Bronchial epithelial cell (primary cell): ENCODE measurements at regions not wholly inside any gene's neighbourhood (a gene's known extent, or its start where the extent isn't known, plus 50 kb on each side); places are given as distances from the start of the nearest gene placed in this dataset.
A peak's percentile ranks its signal among the peaks of the same experiment; 100 is the strongest.

Source experiments
- DNase-seq: peaks from one replicate; pipeline ENCODE4 v3.0.0-alpha.2; 2010; ENCODE audit warnings: low read depth
- FAIRE-seq: peaks from 2 replicates; lab custom pipeline; 2011; peaks lifted over from hg19 to GRCh38; lab: Jason Lieb, UNC
- H3K27me3 ChIP-seq: 2 replicates; pipeline ENCODE4 v1.5.1; 2011; ENCODE audit warnings: low read length; ENCODE audit not compliant: control insufficient read depth, insufficient read depth
- H3K36me3 ChIP-seq: 2 replicates; pipeline ENCODE4 v1.5.1; 2011; ENCODE audit warnings: low read length; ENCODE audit not compliant: control insufficient read depth, insufficient read depth
- H3K4me3 ChIP-seq: 2 replicates; pipeline ENCODE4 v1.5.1; 2011; ENCODE audit warnings: mild to moderate bottlenecking, low read depth, low read length, control low read depth
- CTCF ChIP-seq: IDR thresholded peaks from 2 replicates; pipeline ENCODE4 v1.5.1; 2011; ENCODE audit warnings: mild to moderate bottlenecking, moderate library complexity, low read length, control low read depth, inconsistent platforms; ENCODE audit not compliant: insufficient read depth, severe bottlenecking

GRCh38 chr3:24713516-24713915 lies 218.9 kb upstream of the THRB start:
- no peak for TF ChIP-seq CTCF
- Histone ChIP-seq H3K4me3 (no peak overlapping the region), H3K27me3 (no peaks in the 10 kb centered on the region), H3K36me3 (no peaks in the 10 kb centered on the region)
- no peak for DNase-seq
- no peak for FAIRE-seq

DNA sequence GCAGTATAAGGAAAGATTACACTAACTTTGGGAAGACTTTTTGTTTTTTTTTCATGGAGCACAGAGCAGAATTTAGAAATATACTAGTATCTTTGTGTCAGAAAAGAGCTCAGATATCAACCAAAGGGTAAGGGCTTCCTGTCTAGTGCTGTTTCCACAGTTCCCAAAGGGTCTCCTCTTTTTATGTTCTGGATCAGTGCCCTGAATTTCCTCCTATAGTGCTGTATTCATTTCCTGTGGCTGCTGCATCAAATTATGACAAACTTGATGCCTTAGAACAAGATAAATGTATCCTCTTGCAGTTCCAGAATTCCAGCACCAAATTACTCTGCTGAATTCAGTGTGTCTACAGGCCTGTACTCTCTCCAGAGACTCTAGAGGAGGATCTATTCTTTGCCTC lies 219.8 kb upstream of the THRB start:
- no peak for TF ChIP-seq CTCF
- Histone ChIP-seq H3K36me3 (no peaks in the 10 kb centered on the region), H3K4me3 (no peak overlapping the region), H3K27me3 (no peaks in the 10 kb centered on the region)
- DNase-seq = no peak
- no peak for FAIRE-seq

DNA sequence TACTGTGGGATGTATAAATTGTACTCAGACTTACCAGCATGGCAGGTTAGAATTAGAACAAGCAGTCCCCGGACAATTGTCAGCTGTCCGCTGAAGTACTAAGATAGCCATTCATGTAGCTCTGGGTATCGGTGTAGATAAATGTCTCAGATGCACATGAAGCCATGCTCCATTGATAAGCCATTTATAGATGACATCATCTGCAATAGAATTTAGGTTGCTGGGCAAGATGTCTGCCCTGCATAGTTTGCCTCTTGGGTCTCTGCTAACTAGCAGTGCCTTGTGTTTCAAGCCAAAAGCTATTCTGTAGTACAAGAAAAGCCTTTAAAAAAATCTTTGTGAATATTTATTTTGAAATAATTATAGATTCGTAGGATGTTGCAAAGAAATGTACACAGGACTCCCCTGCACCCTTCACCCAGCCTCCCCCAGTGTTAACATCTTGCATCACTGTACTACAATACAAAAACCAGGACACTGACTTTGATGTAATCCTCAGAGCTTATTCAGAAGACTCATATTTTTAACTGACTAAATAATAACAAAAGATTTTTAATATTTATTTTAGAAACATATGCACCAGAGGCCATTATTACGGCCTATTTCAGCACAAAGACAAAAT lies 220.6 kb upstream of the THRB start:
- FAIRE-seq = no peak
- H3K36me3 ChIP-seq = no peaks in the 10 kb centered on the region
- H3K4me3 ChIP-seq = no peak overlapping the region
- DNase-seq = no peak
- no peak for TF ChIP-seq CTCF
- no peaks in the 10 kb centered on the region for H3K27me3 ChIP-seq

GRCh38 chr3:24722087-24722486 lies 227.4 kb upstream of the THRB start:
- DNase-seq (no peak), FAIRE-seq (no peak)
- TF ChIP-seq CTCF = no peak
- Histone ChIP-seq H3K36me3 (no peaks in the 10 kb centered on the region), H3K4me3 (no peak overlapping the region), H3K27me3 (no peaks in the 10 kb centered on the region)

DNA sequence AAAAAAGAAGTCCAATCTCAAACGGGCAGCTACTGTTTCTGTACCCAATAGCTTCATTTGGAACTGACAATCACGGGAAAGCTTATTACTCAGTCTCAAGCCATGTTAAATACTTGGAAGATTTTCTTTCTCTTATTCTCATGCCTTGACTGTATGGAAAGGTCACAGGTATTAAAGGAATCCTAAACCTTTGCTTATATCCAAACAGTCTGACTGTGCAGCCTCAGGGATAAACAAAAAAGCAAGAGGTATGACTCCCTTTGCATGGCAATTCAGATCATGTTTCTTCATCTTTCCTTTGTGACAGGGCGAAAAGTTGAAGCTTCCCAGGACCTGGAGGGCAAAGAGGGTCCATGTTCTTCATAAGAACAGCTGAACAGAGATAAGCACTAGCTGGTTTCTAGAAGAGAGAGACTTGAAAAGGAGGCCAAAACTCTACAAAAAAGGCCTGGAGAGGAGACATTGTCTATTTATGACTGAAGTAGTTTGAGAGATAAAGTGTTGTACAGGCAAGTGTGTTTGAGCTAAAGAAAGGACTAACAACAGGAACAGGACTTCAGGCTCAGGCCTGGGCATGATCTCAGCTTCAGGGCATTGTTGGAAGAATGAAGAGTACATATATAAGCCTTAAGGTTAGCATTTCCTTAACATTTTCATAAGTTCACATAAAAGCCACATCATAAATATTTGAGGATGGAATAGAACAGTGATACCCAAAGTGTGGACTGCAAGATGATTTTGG lies 231.0 kb upstream of the THRB start:
- H3K27me3 ChIP-seq = no peaks in the 10 kb centered on the region
- no peaks in the 10 kb centered on the region for H3K36me3 ChIP-seq
- peak; percentile 95 for DNase-seq
- FAIRE-seq = peak; percentile 80
- no peak overlapping the region for H3K4me3 ChIP-seq
- TF ChIP-seq CTCF = no peak

DNA sequence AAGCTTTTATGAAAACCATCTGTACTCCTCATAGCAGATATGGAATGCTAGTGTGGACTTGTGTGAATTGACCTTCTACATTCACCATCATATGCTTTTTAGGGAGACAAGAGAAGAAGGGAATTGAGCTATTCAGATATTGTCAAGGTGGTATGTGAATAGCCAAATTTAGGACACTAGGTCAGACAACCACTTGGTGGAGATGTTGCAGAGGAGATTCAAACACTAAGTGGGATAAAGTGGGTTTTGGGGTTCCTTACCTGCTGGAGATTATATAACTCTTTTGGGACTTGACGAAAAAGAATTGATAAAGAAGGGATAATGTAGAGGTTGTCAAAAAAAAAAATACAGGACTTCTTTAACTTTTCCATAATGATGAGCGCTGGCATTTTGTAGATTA lies 231.8 kb upstream of the THRB start:
- no peak for TF ChIP-seq CTCF
- FAIRE-seq = no peak

More for the DNA sequence above, 231.8 kb upstream of the THRB start:
- Histone ChIP-seq H3K27me3 (no peaks in the 10 kb centered on the region), H3K36me3 (no peaks in the 10 kb centered on the region), H3K4me3 (no peak overlapping the region)
- no peak for DNase-seq
